Activated T-cell treated with anti-CD3 and anti-CD28 coated beads, Interleukin-2, amount 50 U/mL, for 1 hour (primary cell): ENCODE measurements at regions not wholly inside any gene's neighbourhood (a gene's known extent, or its start where the extent isn't known, plus 50 kb on each side); places are given as distances from the start of the nearest gene placed in this dataset.

Experiments
- DNase-seq: peaks from one replicate; pipeline ENCODE4 v3.0.0-alpha.2; 2020

DNA sequence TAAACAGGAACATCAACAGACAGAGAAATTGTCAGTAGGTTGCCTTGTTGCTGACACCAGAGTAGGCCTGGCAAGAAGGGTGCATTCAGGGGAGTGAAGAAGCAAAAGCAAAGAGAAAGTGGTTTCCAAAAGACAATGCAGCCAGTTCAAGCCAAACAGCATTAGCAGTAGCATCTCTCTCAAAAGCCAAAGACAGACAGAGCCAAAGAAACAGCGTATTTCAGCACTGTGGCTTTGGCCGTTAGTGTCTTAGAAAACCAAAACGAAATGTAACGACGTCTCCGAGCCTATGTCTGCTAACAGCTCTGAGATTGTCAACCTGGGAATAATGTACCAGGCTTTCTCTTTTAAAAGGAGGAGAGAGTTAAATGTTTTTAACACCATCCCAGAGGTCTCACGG is 178.6 kb downstream of the NRP2 start:
- DNase-seq, result no peak

DNA sequence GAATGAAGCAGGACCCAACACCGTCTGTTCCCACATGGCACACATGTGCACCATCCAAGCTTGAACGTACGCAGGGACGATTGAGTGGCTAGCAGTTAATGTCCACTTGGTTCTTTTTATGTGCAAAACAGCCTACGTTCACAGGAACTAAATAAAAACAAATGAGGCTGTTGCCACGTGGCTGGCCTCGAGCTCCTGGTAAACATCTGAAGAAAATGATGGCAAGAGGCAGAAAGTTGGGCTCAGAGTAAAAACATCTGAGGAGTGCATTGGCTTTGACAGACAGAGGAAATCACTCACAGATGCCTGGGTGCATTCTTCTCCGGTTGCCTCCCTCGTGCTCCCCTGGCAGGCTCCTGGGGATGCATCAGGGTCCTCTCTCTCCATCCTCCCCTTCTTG is 177.9 kb downstream of the NRP2 start:
- DNase-seq, result no peak

DNA sequence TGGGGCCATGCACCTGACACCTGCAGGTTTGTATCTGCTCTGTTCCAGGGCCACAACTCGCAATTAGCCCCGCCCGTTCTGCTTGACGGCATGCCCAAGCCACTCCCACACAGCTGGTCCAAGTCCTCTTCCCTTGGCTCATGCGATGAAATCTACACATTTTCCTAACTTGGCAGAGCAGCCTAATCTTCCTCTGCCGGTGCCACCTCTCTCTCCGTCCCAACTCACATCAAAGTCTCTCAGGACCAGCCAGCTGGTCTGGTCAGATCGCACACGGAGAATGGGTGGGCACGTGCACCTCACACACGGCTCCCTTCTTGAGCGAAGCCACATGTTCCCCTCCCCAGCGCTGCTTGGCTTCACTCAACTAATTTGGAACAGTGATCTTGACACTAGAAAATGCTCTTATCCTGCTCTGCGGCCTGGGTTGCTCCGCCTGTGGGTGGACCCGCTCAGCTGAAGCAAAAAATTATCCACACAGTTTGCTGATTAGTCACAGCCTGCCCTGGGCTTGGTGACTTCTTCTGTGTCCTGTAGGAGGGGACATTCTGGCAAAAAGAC is 176.7 kb downstream of the NRP2 start:
- no peak for DNase-seq

DNA sequence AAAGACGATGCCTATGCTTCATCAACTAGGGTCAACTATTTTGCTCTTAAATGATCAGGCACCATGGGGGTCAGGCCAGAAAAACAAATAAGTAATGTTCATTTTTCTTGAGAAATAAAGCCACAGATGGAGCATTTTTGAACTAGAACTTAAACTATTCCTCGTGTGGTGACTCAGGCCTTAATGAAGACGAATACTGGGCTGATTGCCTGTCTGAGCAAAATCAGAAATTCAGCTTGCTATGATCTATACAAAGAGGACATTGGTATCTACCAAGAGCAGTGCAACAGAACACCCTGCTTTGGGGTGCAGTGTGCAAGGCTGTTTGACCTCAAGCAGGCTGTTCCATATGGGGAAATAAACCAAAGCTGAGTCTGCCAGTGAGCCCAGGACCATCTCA is 176.0 kb downstream of the NRP2 start:
- DNase-seq, result no peak

DNA sequence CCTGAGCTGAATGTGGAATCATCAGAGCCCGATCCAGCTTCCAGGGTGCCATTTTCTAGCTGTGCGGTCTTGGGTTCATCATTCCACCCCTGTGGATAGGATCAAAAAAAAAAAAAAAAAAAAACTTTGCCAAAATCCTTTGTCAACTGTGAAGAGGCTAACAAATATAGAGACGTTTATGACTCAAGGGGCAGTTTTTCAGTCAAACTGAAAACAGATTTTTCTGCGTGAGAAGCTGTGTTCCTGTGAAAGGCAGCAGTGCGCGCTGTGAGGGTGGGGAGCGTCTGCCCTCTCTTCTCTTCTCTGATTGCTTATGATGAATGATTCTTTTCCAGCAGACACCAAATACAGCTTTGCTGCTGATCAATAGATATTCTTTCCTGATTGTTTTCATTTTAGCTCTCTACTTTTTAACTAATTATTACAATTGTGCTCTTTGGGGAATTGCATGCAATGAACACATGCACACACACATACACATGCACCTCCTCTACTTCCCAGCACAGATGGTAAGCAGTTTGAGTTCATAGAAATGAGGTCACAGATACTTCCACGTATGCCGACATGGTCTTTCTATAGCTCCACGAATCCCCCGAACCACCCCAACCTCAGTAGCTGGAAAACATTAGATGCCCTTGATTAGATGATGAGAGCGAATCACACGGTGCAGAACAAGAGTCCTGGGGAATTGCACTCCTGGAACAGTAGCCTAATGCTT is 175.4 kb downstream of the NRP2 start:
- no peak for DNase-seq

- DNase-seq, result no peak
These were observed 170.2 kb downstream of the NRP2 start for GRCh38 chr2:205852457-205852856.

GRCh38 chr2:205850611-205851010 is 168.3 kb downstream of the NRP2 start:
- DNase-seq, result no peak

DNA sequence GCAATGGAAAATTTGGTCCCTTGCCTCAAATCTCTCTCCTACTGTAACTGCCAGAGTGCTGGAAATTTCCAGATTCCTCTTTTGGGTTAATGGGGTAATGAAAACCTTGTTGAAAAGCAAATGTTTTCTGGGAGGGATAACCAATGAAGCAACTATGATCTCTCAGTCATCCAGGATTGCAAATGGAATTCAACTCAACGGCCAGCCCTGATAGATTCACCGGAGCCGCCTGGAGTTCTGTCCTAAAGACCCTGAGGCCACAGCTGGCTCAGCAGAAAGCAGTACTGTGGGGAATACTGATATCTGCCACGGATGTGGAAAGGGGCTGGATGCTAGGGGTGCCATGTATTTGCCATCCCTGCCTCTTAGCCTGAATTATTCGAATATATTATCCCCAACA is 167.8 kb downstream of the NRP2 start:
- no peak for DNase-seq

DNA sequence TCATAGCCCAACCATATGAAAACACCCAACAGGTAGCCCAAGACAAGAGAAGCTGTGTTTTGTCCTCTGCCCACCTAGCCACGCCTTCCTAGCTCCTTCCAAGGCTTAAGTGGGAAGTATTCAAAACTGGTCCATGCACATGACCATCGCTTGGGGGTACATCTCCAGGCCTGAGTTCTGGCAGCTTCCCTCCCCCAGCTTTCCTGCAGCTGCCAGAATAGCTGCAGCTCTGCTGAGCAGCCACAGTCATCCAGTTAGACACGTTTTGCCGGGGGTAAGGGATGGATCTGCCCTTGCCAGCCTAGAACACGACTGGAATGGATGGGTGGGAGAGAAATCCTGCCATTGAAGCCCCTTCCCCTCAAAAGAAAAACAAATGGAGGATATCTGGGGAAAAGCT is 166.8 kb downstream of the NRP2 start:
- no peak for DNase-seq

GRCh38 chr2:205848601-205849000 is 166.3 kb downstream of the NRP2 start:
- no peak for DNase-seq
